Esophagus squamous epithelium (tissue), 5 donors: ENCODE measurements at regions not wholly inside any gene's neighbourhood (a gene's known extent, or its start where the extent isn't known, plus 50 kb on each side); places are given as distances from the start of the nearest gene placed in this dataset.

Source experiments
- DNase-seq: peaks from one replicate; lab custom pipeline; 2025; lab: John Stamatoyannopoulos, UW
- H3K27ac ChIP-seq, 4 donors: fragments of 200-600 bp; sonication (generic); one replicate each; pipeline ENCODE4 v1.5.1; 2016 to 2019; ENCODE audit warnings: mild to moderate bottlenecking in 1 of 4
- H3K27me3 ChIP-seq, 4 donors: fragments of 200-600 bp; sonication (generic); 1 replicate in 3 of 4; 2 replicates in 1 of 4; pipeline versions ENCODE4 v1.5.1 to v1.6.0; 2017 to 2021; ENCODE audit warnings: antibody characterized with exemption in 1 of 4
- H3K36me3 ChIP-seq, 3 donors: fragments of 200-600 bp; sonication (generic); one replicate each; pipeline ENCODE4 v1.5.1; 2016 to 2019
- H3K4me1 ChIP-seq, 3 donors: fragments of 200-600 bp; sonication (generic); one replicate each; pipeline ENCODE4 v1.5.1; 2017 to 2019
- H3K4me3 ChIP-seq, 4 donors: fragments of 200-600 bp; sonication (generic); 1 replicate in 3 of 4; 2 replicates in 1 of 4; pipeline ENCODE4 v1.5.1; 2016 to 2019; ENCODE audit warnings: mild to moderate bottlenecking in 2 of 4, moderate library complexity in 1 of 4
- H3K9me3 ChIP-seq, 3 donors: fragments of 200-600 bp; sonication (generic); one replicate each; pipeline ENCODE4 v1.5.1; 2016 to 2019
- CTCF ChIP-seq, 6 experiments: fragments of 450-650 bp in 4 of 6; fragments of 200-600 bp in 2 of 6; sonication (generic) in 2 of 6; IDR thresholded peaks; one replicate each; pipeline ENCODE4 v1.5.1; 2016 to 2019; ENCODE audit warnings: antibody characterized with exemption in 6 of 6, mild to moderate bottlenecking in 4 of 6, moderate library complexity in 4 of 6
- POLR2A ChIP-seq, 4 donors: fragments of 450-650 bp; IDR thresholded peaks; one replicate each; pipeline ENCODE4 v1.6.1; 2017; ENCODE audit warnings: antibody characterized with exemption in 4 of 4, mild to moderate bottlenecking in 4 of 4, moderate library complexity in 3 of 4
- WGBS, 2 donors: methylation state at CpG; one replicate each; pipeline ENCODE4 v1.1.5; 2018; 5-methylcytosine and 5-hydroxymethylcytosine counted together
- intact Hi-C: fragments of 100-400 bp; cut with DNase I; formaldehyde crosslinking; loops from one replicate; pipeline ENCODE4 v1.15.0; 2022
- donor health status: DM: yes; HTN: yes; CAD: no.

GRCh38 chr1:18049228-18049627 is 58.4 kb upstream of the IGSF21 start:
- 95 to 100% methylated on average over 1 of the region's 1 CpG for WGBS, 2 donors
- intact Hi-C loops: no loop called here
- H3K27ac ChIP-seq: no peak overlapping the region
- H3K36me3 ChIP-seq: no peaks in the 10 kb centered on the region
- H3K4me1 ChIP-seq: no peaks in the 10 kb centered on the region
- H3K27me3 ChIP-seq: peaks cover 0 to 56% (median 2%) of the 10 kb centered on the region in 4 donors
- no peak for TF ChIP-seq CTCF (IDR thresholded peaks at IDR 0.05)
- TF ChIP-seq POLR2A (IDR thresholded peaks at IDR 0.05): no peak
- DNase-seq: no peak
- H3K9me3 ChIP-seq: no peaks in the 10 kb centered on the region
- H3K4me3 ChIP-seq: no peak overlapping the region

GRCh38 chr1:18052671-18053070 is 54.9 kb upstream of the IGSF21 start:
- no peak for TF ChIP-seq CTCF (IDR thresholded peaks at IDR 0.05)
- no peak for TF ChIP-seq POLR2A (IDR thresholded peaks at IDR 0.05)
- WGBS, 2 donors: 76 to 81% methylated on average over 8 of the region's 8 CpGs
- DNase-seq: no peak
- Histone ChIP-seq H3K4me3 (no peak overlapping the region), H3K27me3 (peaks cover 0 to 61% (median 2%) of the 10 kb centered on the region in 4 donors), H3K27ac (no peak overlapping the region), H3K4me1 (no peaks in the 10 kb centered on the region), H3K36me3 (no peaks in the 10 kb centered on the region), H3K9me3 (no peaks in the 10 kb centered on the region)
- intact Hi-C loops: no loop called here

GRCh38 chr1:18055156-18055555 is 52.4 kb upstream of the IGSF21 start:
- TF ChIP-seq CTCF (IDR thresholded peaks at IDR 0.05) (no peak), POLR2A (IDR thresholded peaks at IDR 0.05) (no peak)
- peaks cover 0 to 83% (median 2%) of the 10 kb centered on the region in 4 donors for H3K27me3 ChIP-seq
- intact Hi-C loops: no loop called here
- H3K27ac ChIP-seq: no peak overlapping the region
- no peaks in the 10 kb centered on the region for H3K4me1 ChIP-seq
- no peak overlapping the region for H3K4me3 ChIP-seq
- no peaks in the 10 kb centered on the region for H3K36me3 ChIP-seq
- DNase-seq: no peak
- WGBS, 2 donors: 79 to 89% methylated on average over 12 to 13 of the region's 14 CpGs
- no peaks in the 10 kb centered on the region for H3K9me3 ChIP-seq

- TF ChIP-seq CTCF (IDR thresholded peaks at IDR 0.05) (no peak), POLR2A (IDR thresholded peaks at IDR 0.05) (no peak)
- Histone ChIP-seq H3K4me1 (no peaks in the 10 kb centered on the region), H3K27me3 (peaks cover 0 to 84% (median 2%) of the 10 kb centered on the region in 4 donors), H3K27ac (no peak overlapping the region), H3K9me3 (no peaks in the 10 kb centered on the region), H3K4me3 (no peak overlapping the region), H3K36me3 (no peaks in the 10 kb centered on the region)
- WGBS, 2 donors: 50 to 67% methylated on average over 1 of the region's 1 CpG
- intact Hi-C loops: no loop called here
- DNase-seq: no peak
These were observed 51.1 kb upstream of the IGSF21 start for GRCh38 chr1:18056545-18056944.

- no peak for DNase-seq
- Histone ChIP-seq H3K36me3 (no peaks in the 10 kb centered on the region), H3K4me1 (no peaks in the 10 kb centered on the region), H3K27ac (no peak overlapping the region), H3K27me3 (peaks cover 0 to 85% (median 2%) of the 10 kb centered on the region in 4 donors), H3K4me3 (no peak overlapping the region), H3K9me3 (no peaks in the 10 kb centered on the region)
- intact Hi-C loops: no loop called here
- WGBS, 2 donors: 51 to 70% methylated on average over 5 of the region's 5 CpGs
- TF ChIP-seq POLR2A (IDR thresholded peaks at IDR 0.05): no peak
- TF ChIP-seq CTCF (IDR thresholded peaks at IDR 0.05): no peak
These were observed 50.0 kb upstream of the IGSF21 start for GRCh38 chr1:18057623-18058022.
